Trophoblast cell (in vitro differentiated cells and primary cell): ENCODE measurements at regions not wholly inside any gene's neighbourhood (a gene's known extent, or its start where the extent isn't known, plus 50 kb on each side); places are given as distances from the start of the nearest gene placed in this dataset.

Experiments
- DNase-seq, 2 donors: peaks; one replicate each; pipeline ENCODE4 v3.0.0-alpha.2; 2016
- H2AFZ ChIP-seq: 2 replicates; pipeline ENCODE4 v1.6.1; 2013; ENCODE audit warnings: low read length, moderate library complexity, mild to moderate bottlenecking; ENCODE audit not compliant: insufficient read depth, poor library complexity
- H2AK5ac ChIP-seq: 2 replicates; pipeline ENCODE4 v1.6.1; 2013; ENCODE audit warnings: mild to moderate bottlenecking, low read length
- H2BK120ac ChIP-seq: 2 replicates; pipeline ENCODE4 v1.6.1; 2013; ENCODE audit warnings: low read length, mild to moderate bottlenecking, moderate library complexity; ENCODE audit not compliant: insufficient read depth, poor library complexity
- H2BK12ac ChIP-seq: 2 replicates; pipeline ENCODE4 v1.6.1; 2013; ENCODE audit warnings: mild to moderate bottlenecking, low read length, moderate library complexity
- H2BK5ac ChIP-seq: 2 replicates; pipeline ENCODE4 v1.6.1; 2013; ENCODE audit warnings: low read length, low read depth, moderate library complexity, mild to moderate bottlenecking; ENCODE audit not compliant: poor library complexity
- H3K14ac ChIP-seq: 2 replicates; pipeline ENCODE4 v1.6.1; 2013; ENCODE audit warnings: mild to moderate bottlenecking, low read length
- H3K18ac ChIP-seq: 2 replicates; pipeline ENCODE4 v1.6.1; 2013; ENCODE audit warnings: mild to moderate bottlenecking, low read length
- H3K23ac ChIP-seq: 2 replicates; pipeline ENCODE4 v1.6.1; 2013; ENCODE audit warnings: low read length
- H3K27ac ChIP-seq: 2 replicates; pipeline ENCODE4 v1.5.1; 2013; ENCODE audit warnings: low read depth, mild to moderate bottlenecking, inconsistent platforms, low read length, moderate library complexity
- H3K27me3 ChIP-seq: 2 replicates; pipeline ENCODE4 v1.6.1; 2013; ENCODE audit warnings: inconsistent platforms, mild to moderate bottlenecking, low read length, moderate library complexity; ENCODE audit not compliant: insufficient read depth
- H3K36me3 ChIP-seq, 2 experiments: 1 replicate in 1 of 2; 2 replicates in 1 of 2; pipeline ENCODE4 v1.6.1; 2013; ENCODE audit warnings: low read length in 2 of 2, mild to moderate bottlenecking in 2 of 2, moderate library complexity in 1 of 2; ENCODE audit not compliant: insufficient read depth in 2 of 2, control insufficient read depth in 1 of 2
- H3K4ac ChIP-seq: 2 replicates; pipeline ENCODE4 v1.6.1; 2013; ENCODE audit warnings: low read depth, mild to moderate bottlenecking, low read length, moderate library complexity
- H3K4me1 ChIP-seq, 2 experiments: 1 replicate in 1 of 2; 2 replicates in 1 of 2; pipeline ENCODE4 v1.6.1; 2013; ENCODE audit warnings: low read length in 2 of 2, mild to moderate bottlenecking in 2 of 2, moderate library complexity in 1 of 2; ENCODE audit not compliant: insufficient read depth in 2 of 2, control insufficient read depth in 1 of 2
- H3K4me2 ChIP-seq: 2 replicates; pipeline ENCODE4 v1.6.1; 2013; ENCODE audit warnings: inconsistent platforms, mild to moderate bottlenecking, low read length, moderate library complexity
- H3K4me3 ChIP-seq: 2 replicates; pipeline ENCODE4 v1.5.1; 2013; ENCODE audit warnings: mild to moderate bottlenecking, low read depth, low read length, inconsistent platforms
- H3K79me1 ChIP-seq: one replicate; pipeline ENCODE4 v1.6.1; 2013; ENCODE audit warnings: low read length
- H3K79me2 ChIP-seq: 2 replicates; pipeline ENCODE4 v1.6.1; 2013; ENCODE audit warnings: low read length, mild to moderate bottlenecking; ENCODE audit not compliant: control insufficient read depth, insufficient read depth, poor library complexity
- H3K9ac ChIP-seq: 2 replicates; pipeline ENCODE4 v1.6.1; 2013; ENCODE audit warnings: mild to moderate bottlenecking, low read length
- H3K9me3 ChIP-seq: 2 replicates; pipeline ENCODE4 v1.6.1; 2013; ENCODE audit warnings: low read depth, mild to moderate bottlenecking, control low read depth, inconsistent platforms, low read length; ENCODE audit not compliant: insufficient read depth
- H4K12ac ChIP-seq: 2 replicates; pipeline ENCODE4 v1.6.1; 2013; ENCODE audit warnings: low read depth, mild to moderate bottlenecking, low read length, moderate library complexity
- H4K8ac ChIP-seq: 2 replicates; pipeline ENCODE4 v1.6.1; 2013; ENCODE audit warnings: low read depth, mild to moderate bottlenecking, low read length, moderate library complexity
- H4K91ac ChIP-seq: one replicate; pipeline ENCODE4 v1.6.1; 2013; ENCODE audit warnings: low read depth, mild to moderate bottlenecking, low read length, moderate library complexity
- WGBS: extraction: QIAGEN DNeasy Blood & Tissue Kit; methylation state at CpG from one replicate; pipeline ENCODE4 v1.1.7; 2013; ENCODE audit warnings: missing lambda C conversion rate; ENCODE audit not compliant: insufficient read length, insufficient coverage; ENCODE audit errors: extremely low coverage; 5-methylcytosine and 5-hydroxymethylcytosine counted together

GRCh38 chr6:19209202-19209601 lies 628.0 kb upstream of the ID4 start:
- H3K23ac ChIP-seq = no peak overlapping the region
- no peak for DNase-seq
- no peaks in the 10 kb centered on the region for H3K79me1 ChIP-seq
- no peak overlapping the region for H2BK120ac ChIP-seq
- H3K18ac ChIP-seq = no peak overlapping the region
- no peak overlapping the region for H2BK5ac ChIP-seq
- H2BK12ac ChIP-seq = no peak overlapping the region
- no peak overlapping the region for H3K4me3 ChIP-seq
- H3K27me3 ChIP-seq = no peaks in the 10 kb centered on the region
- no peaks in the 10 kb centered on the region for H3K36me3 ChIP-seq
- no peak overlapping the region for H4K91ac ChIP-seq
- H4K12ac ChIP-seq = no peak overlapping the region
- H3K14ac ChIP-seq = no peak overlapping the region
- no CpG with 5 or more reads among the region's 2 CpGs for WGBS
- no peaks in the 10 kb centered on the region for H3K4me1 ChIP-seq
- no peaks in the 10 kb centered on the region for H3K79me2 ChIP-seq
- no peak overlapping the region for H2AFZ ChIP-seq
- H2AK5ac ChIP-seq = no peak overlapping the region
- no peak overlapping the region for H3K4me2 ChIP-seq
- H3K9ac ChIP-seq = no peak overlapping the region
- H3K27ac ChIP-seq = no peak overlapping the region
- no peak overlapping the region for H3K4ac ChIP-seq
- no peak overlapping the region for H4K8ac ChIP-seq
- peaks cover 5% of the 10 kb centered on the region for H3K9me3 ChIP-seq

DNA sequence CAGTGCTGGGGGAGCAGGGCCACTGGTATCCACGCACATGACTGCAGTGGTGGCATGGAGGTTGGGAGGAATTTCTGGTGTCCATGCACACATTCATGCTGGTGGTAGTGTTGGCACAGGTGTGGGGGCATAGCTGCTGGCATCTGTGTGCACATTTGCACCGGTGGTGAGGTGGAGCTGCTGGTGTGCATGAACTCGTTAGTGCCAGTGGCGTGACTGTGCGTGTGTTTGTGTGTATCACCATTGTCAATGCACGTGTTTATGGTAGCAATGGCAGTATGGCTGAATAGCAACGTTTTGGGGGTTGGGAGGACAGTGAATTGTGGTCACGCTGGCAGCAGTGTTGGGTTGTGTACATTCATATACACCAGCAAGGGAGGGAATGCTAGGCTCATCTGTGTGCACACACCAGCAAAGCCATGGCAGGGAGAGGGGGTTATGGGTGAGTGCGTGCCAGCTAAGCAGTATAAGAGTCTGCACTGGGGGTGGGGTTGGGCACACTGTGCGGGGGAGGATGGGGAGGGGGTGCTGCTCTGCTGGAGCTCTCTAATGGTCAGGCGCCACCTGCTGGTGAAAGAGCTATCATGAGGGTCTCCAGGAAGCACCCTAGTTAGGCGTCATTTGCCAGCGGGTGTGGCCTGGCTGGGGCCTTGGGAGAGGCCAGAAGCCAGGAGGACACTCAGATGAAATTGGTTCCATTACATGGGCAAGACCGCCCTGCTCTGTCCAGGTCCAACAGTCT lies 626.1 kb upstream of the ID4 start:
- no peak overlapping the region for H2AK5ac ChIP-seq
- H3K4me2 ChIP-seq = peak overlapping the region; percentile 3
- no peak overlapping the region for H2BK5ac ChIP-seq
- no peak overlapping the region for H4K12ac ChIP-seq
- no peak overlapping the region for H4K8ac ChIP-seq
- H2BK120ac ChIP-seq = no peak overlapping the region
- H3K14ac ChIP-seq = no peak overlapping the region
- H3K23ac ChIP-seq = no peak overlapping the region
- H3K4me1 ChIP-seq = no peaks in the 10 kb centered on the region
- H3K27ac ChIP-seq = no peak overlapping the region
- no CpG with 5 or more reads among the region's 14 CpGs for WGBS
- peaks cover 3% of the 10 kb centered on the region for H3K9me3 ChIP-seq
- H2AFZ ChIP-seq = no peak overlapping the region
- H3K79me1 ChIP-seq = no peaks in the 10 kb centered on the region
- no peaks in the 10 kb centered on the region for H3K36me3 ChIP-seq
- DNase-seq = peak in 1 of 2 donors; percentile 10
- H3K79me2 ChIP-seq = no peaks in the 10 kb centered on the region
- no peak overlapping the region for H3K18ac ChIP-seq
- no peaks in the 10 kb centered on the region for H3K27me3 ChIP-seq
- no peak overlapping the region for H2BK12ac ChIP-seq
- no peak overlapping the region for H3K4ac ChIP-seq
- peak overlapping the region; percentile 51 for H3K4me3 ChIP-seq
- H4K91ac ChIP-seq = no peak overlapping the region
- H3K9ac ChIP-seq = peak overlapping the region; percentile 1

- Histone ChIP-seq H3K9ac (no peak overlapping the region), H2BK12ac (no peak overlapping the region), H3K36me3 (no peaks in the 10 kb centered on the region), H4K8ac (no peak overlapping the region), H3K27me3 (no peaks in the 10 kb centered on the region), H3K79me1 (no peaks in the 10 kb centered on the region), H2AFZ (no peak overlapping the region), H3K4me1 (no peaks in the 10 kb centered on the region), H3K4me2 (no peak overlapping the region), H2AK5ac (no peak overlapping the region), H2BK120ac (no peak overlapping the region), H3K4ac (no peak overlapping the region), H3K4me3 (no peak overlapping the region), H4K91ac (no peak overlapping the region), H3K9me3 (peaks cover 3% of the 10 kb centered on the region), H3K14ac (no peak overlapping the region), H2BK5ac (no peak overlapping the region), H3K27ac (no peak overlapping the region), H3K18ac (no peak overlapping the region), H3K23ac (no peak overlapping the region), H4K12ac (no peak overlapping the region), H3K79me2 (no peaks in the 10 kb centered on the region)
- no peak for DNase-seq
- no CpG with 5 or more reads among the region's 2 CpGs for WGBS
Measured at GRCh38 chr6:19214231-19214630, 622.9 kb upstream of the ID4 start.

DNA sequence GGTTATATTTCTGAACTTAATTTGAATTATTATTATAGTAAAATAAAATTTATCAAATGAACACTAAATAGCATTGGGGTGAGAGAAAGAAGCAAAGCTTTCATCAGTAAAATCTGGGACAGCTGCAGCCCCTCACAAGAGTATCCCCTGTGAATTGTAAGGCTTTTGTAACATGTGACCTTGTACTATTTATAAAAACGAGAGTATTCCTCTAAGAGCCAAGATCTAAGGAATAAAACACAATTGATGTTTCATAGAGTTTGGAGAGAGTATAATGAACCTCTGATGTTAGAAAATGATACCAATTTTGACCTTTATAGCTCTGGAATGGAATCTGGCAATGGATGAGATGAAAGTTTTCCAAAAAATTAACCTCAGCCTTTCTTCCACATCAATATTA lies 617.2 kb upstream of the ID4 start:
- Histone ChIP-seq H3K9me3 (peaks cover 3% of the 10 kb centered on the region), H3K79me2 (no peaks in the 10 kb centered on the region), H4K8ac (no peak overlapping the region), H2AFZ (no peak overlapping the region), H3K79me1 (no peaks in the 10 kb centered on the region), H3K23ac (no peak overlapping the region), H3K4ac (no peak overlapping the region), H3K9ac (no peak overlapping the region), H4K12ac (no peak overlapping the region), H3K27me3 (no peaks in the 10 kb centered on the region), H3K18ac (no peak overlapping the region), H4K91ac (no peak overlapping the region), H2AK5ac (no peak overlapping the region), H3K27ac (no peak overlapping the region), H2BK5ac (no peak overlapping the region), H2BK120ac (no peak overlapping the region), H2BK12ac (no peak overlapping the region), H3K4me1 (no peaks in the 10 kb centered on the region), H3K14ac (no peak overlapping the region), H3K4me3 (no peak overlapping the region), H3K36me3 (no peaks in the 10 kb centered on the region), H3K4me2 (no peak overlapping the region)
- DNase-seq = no peak
- WGBS = no CpG with 5 or more reads among the region's 1 CpG
